ENCODE measurements at regions not wholly inside any gene's neighbourhood (a gene's known extent, or its start where the extent isn't known, plus 50 kb on each side); places are given as distances from the start of the nearest gene placed in this dataset. TPM values are rescaled to one million over a fixed set of nuclear protein-coding genes. Genes with fewer than 3 reads are reported as not detected.

DNA sequence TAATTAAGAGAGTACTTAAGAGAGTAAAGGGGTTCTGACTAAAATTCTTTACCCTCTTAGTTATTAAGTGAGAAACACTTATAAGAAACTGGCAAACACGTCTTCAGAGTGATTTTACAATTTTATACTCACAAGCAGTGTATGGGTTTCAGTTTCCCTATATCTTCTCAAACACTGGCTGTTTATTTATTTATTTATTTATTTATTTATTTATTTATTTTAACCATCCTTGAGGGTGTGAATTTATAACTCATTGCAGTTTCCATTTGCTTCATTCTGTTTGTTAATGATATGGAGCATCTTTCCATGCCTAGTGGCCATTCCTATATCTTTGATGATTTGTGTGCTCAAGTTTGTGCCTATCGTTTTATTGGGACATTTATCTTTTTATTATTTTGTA lies 68.0 kb upstream of the SGCD start:
- FAIRE-seq (no peak), DNase-seq (ENCODE audit: low spot score in 2 of 2) (no peak)

DNA sequence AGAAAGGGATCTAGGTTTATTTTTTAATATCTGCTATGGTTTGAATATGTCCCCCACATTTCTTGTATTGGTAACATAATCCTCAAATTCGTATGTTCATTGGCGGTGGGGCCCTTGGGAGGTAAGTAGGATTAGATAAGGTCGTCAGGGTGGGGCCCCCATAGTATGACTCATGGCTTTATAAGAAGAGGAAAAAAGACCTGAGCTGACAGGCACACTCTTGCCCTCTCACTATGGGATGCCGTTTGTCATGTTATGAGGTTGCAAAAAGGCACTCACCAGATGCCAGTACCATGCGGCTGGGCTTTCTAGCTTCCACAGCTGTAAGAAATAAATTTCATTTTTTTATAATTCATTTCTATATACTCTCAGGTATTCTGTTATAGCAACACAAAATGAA lies 67.3 kb upstream of the SGCD start:
- FAIRE-seq: no peak
- no peak for DNase-seq (ENCODE audit: low spot score in 2 of 2)

DNA sequence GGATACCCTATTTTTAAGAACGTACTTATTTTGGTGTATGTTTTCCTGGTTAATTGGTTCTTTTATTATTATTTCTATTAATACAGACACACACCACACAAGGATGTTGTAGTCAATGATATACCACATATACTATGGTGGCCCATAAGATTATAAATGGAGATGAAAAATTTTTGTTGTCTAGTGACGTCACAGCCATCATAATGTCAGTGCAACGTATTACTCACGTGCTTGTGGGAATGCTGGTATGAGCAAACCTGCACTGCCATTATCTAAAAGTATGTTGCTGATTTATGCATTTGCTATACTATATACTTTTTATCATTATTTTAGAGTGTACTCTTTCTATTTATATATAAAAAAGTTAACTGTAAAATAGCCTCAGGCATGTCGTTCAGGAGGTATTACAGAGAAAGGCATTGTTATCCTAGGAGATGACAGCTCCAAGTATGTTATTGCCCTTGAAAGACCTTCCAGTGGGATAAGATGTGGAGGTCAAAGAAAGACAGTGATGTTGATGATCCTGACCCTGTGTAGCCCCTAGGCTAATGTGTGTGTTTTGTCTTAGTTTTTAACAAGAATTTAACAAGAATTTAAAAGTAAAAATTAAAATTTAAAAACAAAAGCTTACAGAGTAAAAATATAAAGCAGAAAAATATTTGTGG lies 65.6 kb upstream of the SGCD start:
- no peak for FAIRE-seq
- no peak for DNase-seq (ENCODE audit: low spot score in 2 of 2)

DNA sequence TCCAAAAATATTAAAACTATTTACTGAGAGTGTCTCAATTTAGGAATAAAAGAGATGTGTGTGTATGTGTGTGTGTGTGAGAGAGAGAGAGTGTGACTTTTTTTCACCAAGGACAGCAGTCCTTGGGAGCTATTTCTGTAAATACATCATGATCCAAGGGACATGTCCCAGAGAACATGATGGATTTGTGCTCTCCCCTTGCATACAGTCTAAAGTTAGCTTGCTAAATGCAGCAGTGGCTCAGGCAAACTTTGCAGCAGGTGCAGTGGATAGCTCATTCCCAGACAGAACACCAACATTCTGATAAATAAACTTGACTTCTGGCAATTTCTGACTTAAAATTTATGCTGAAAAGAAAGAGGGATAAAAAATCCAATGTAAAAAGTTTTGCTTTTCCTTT lies 55.4 kb upstream of the SGCD start:
- FAIRE-seq (no peak), DNase-seq (ENCODE audit: low spot score in 2 of 2) (no peak)

DNA sequence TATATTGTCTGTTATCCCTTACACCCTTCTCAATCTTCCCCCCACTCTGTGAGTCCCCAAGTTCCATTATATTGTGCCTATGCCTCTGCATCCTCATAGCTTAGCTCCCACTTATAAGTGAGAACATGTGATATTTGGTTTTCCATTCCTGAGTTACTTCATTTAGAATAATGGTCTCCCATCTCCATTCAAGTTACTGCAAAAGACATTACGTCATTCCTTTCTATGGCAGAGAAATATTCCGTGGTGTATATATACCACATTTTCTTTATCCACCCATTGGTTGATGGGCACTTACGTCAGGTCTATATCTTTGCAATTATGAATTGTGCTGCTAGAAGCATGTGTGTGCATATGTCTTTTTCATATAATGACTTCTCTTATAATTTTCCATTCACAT lies 54.8 kb upstream of the SGCD start:
- FAIRE-seq (no peak), DNase-seq (ENCODE audit: low spot score in 2 of 2) (no peak)

DNA sequence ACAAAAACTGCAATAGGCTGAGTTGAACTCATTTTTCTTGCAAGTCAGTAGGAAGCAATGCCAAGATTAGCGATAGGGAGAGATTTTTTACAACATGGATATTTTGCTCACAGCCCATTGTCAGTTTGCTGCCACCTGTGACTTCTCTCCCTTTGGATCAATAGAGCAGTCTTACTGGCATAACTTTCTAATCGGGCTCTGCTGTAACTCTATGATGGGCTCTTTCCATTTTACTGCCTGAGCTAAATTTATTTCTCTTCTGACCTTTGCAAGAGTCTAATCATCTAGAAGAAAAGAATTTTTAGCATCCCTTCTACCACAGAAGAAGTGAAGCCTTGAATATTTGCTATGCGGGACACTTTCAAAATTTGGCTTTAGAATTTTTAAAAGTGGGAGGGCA lies 53.6 kb upstream of the SGCD start:
- no peak for DNase-seq (ENCODE audit: low spot score in 2 of 2)
- no peak for FAIRE-seq

DNA sequence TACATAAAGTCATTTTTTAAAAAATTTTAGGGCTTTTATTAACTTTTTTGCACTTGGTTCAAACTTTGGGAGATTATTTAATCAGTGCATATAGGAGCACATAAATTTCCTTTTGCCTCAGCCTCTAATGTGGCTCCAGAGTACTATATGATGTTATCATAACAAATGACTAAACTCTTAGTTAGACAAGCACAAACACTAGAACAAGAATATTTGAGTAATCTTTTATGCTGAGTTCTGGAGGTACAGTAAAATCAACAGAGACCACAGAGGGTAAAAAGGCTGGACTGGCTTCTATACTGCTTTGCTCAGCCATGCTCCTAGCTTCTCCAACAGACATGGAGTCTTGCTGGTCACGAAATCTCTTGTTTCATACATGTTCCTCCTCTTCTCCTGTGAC lies 52.5 kb upstream of the SGCD start:
- no peak for FAIRE-seq

More for the DNA sequence above, 52.5 kb upstream of the SGCD start:
- DNase-seq (ENCODE audit: low spot score in 2 of 2): no peak

Small RNAs in the stretch of these regions (small RNA-seq; reads per million reads assigned to genes)
- gene RNA5SP199: not detected
